ENCODE measurements at regions not wholly inside any gene's neighbourhood (a gene's known extent, or its start where the extent isn't known, plus 50 kb on each side); places are given as distances from the start of the nearest gene placed in this dataset.

DNA sequence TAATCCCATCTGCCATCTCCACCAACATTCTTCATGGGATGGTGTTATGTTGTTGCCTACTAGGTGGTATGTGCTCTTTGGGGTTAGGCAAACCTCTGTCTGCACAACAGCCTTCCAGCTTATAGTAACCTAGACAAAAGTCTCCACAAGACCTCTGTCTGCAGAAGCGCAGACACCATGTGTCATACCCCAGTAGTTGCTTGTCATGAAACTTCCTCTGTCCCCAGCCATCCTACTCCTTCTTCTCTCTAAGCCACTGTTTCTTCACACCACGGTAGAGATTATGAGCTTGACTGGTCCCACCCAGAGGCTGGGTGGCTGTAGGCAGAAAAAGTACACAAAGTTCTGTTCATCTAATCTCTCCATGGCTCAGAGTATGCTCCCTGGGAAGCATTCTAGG lies 100.3 kb downstream of the MAF start (continued):
- TF ChIP-seq, protein P1, sequence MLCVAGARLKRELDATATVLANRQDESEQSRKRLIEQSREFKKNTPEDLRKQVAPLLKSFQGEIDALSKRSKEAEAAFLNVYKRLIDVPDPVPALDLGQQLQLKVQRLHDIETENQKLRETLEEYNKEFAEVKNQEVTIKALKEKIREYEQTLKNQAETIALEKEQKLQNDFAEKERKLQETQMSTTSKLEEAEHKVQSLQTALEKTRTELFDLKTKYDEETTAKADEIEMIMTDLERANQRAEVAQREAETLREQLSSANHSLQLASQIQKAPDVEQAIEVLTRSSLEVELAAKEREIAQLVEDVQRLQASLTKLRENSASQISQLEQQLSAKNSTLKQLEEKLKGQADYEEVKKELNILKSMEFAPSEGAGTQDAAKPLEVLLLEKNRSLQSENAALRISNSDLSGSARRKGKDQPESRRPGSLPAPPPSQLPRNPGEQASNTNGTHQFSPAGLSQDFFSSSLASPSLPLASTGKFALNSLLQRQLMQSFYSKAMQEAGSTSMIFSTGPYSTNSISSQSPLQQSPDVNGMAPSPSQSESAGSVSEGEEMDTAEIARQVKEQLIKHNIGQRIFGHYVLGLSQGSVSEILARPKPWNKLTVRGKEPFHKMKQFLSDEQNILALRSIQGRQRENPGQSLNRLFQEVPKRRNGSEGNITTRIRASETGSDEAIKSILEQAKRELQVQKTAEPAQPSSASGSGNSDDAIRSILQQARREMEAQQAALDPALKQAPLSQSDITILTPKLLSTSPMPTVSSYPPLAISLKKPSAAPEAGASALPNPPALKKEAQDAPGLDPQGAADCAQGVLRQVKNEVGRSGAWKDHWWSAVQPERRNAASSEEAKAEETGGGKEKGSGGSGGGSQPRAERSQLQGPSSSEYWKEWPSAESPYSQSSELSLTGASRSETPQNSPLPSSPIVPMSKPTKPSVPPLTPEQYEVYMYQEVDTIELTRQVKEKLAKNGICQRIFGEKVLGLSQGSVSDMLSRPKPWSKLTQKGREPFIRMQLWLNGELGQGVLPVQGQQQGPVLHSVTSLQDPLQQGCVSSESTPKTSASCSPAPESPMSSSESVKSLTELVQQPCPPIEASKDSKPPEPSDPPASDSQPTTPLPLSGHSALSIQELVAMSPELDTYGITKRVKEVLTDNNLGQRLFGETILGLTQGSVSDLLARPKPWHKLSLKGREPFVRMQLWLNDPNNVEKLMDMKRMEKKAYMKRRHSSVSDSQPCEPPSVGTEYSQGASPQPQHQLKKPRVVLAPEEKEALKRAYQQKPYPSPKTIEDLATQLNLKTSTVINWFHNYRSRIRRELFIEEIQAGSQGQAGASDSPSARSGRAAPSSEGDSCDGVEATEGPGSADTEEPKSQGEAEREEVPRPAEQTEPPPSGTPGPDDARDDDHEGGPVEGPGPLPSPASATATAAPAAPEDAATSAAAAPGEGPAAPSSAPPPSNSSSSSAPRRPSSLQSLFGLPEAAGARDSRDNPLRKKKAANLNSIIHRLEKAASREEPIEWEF (CRISPR knock-in tag; IDR thresholded peaks at IDR 0.05) = no peak
- TF ChIP-seq CREB3L1 (IDR thresholded peaks at IDR 0.05; ENCODE audit: borderline replicate concordance, low read depth) = no peak
- no peak for TF ChIP-seq HDAC6 (IDR thresholded peaks at IDR 0.05; ENCODE audit: low read depth, low read length)
- no peak for TF ChIP-seq ZNF75A (CRISPR knock-in tag; IDR thresholded peaks at IDR 0.05)

- H3K4me1 ChIP-seq (replicated peaks in 1 of 2; ENCODE audit: control insufficient read depth in 2 of 2, insufficient read depth in 2 of 2, low read length in 2 of 2) = no peaks in the 10 kb centered on the region
- no peaks in the 10 kb centered on the region for H3K79me2 ChIP-seq (ENCODE audit: control insufficient read depth, insufficient read depth, low read length)
- FAIRE-seq (no peak), DNase-seq (ENCODE audit: extremely low read depth in 1 of 4, low spot score in 3 of 4) (no peak), ATAC-seq (no peak)
- H3K27ac ChIP-seq (ENCODE audit: extremely low read depth, low read depth, low read length) = no peak overlapping the region
- ChIA-PET CTCF (ENCODE audit: low intra/inter-chr PET ratio) (no interaction called here), POLR2A (interaction anchor here (0.9 kb wide), 1 partner anchor 187 kb away, joined by 3 read pairs; no protein-coding TSS in a partner anchor)
- TF ChIP-seq, protein P2, sequence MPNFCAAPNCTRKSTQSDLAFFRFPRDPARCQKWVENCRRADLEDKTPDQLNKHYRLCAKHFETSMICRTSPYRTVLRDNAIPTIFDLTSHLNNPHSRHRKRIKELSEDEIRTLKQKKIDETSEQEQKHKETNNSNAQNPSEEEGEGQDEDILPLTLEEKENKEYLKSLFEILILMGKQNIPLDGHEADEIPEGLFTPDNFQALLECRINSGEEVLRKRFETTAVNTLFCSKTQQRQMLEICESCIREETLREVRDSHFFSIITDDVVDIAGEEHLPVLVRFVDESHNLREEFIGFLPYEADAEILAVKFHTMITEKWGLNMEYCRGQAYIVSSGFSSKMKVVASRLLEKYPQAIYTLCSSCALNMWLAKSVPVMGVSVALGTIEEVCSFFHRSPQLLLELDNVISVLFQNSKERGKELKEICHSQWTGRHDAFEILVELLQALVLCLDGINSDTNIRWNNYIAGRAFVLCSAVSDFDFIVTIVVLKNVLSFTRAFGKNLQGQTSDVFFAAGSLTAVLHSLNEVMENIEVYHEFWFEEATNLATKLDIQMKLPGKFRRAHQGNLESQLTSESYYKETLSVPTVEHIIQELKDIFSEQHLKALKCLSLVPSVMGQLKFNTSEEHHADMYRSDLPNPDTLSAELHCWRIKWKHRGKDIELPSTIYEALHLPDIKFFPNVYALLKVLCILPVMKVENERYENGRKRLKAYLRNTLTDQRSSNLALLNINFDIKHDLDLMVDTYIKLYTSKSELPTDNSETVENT (CRISPR knock-in tag; IDR thresholded peaks at IDR 0.05) = no peak
- 0 out of 2 replicates have a peak, but pooled peaks have one; percentile 59 for TF ChIP-seq ZNF12 (CRISPR knock-in tag; IDR thresholded peaks at IDR 0.05)
- in situ Hi-C loops (cut with MboI) = no loop called here
- no peaks in the 10 kb centered on the region for H4K20me1 ChIP-seq (replicated peaks; ENCODE audit: control insufficient read depth, insufficient read depth, low read length)
- no peaks in the 10 kb centered on the region for H3K9me3 ChIP-seq (replicated peaks; ENCODE audit: control insufficient read depth, insufficient read depth, low read depth, low read length)
- no peak overlapping the region for H2AFZ ChIP-seq (ENCODE audit: low read depth, low read length)
- no peak overlapping the region for H3K4me2 ChIP-seq (ENCODE audit: insufficient read depth, low read length)
- no TSS peak for BruUV-seq (replicated peaks)
- no peak overlapping the region for H3K4me3 ChIP-seq
- 0% methylated on average over 1 of the region's 1 CpG for WGBS (ENCODE audit: insufficient coverage, low coverage, missing lambda C conversion rate)
- H3K9ac ChIP-seq (ENCODE audit: insufficient read depth in 1 of 2, low read depth in 2 of 2, low read length in 2 of 2) = no peak overlapping the region
- no peaks in the 10 kb centered on the region for H3K36me3 ChIP-seq (ENCODE audit: control insufficient read depth, insufficient read depth, low read length)
- intact Hi-C loops (cut with micrococcal nuclease) = no loop called here
- no peaks in the 10 kb centered on the region for H3K9me1 ChIP-seq (ENCODE audit: control insufficient read depth, insufficient read depth, low read length)
- 0 out of 5 replicates have a peak, but pooled peaks cover 0 to 5% of the 10 kb centered on the region in 2 experiments for H3K27me3 ChIP-seq (ENCODE audit: control insufficient read depth in 2 of 2, insufficient read depth in 2 of 2, low read length in 2 of 2)
Measured at GRCh38 chr16:79498928-79499327, 101.6 kb downstream of the MAF start.
